ENCODE measurements at regions not wholly inside any gene's neighbourhood (a gene's known extent, or its start where the extent isn't known, plus 50 kb on each side); places are given as distances from the start of the nearest gene placed in this dataset.

- TF ChIP-seq CTCF (IDR thresholded peaks at IDR 0.05): no peak
- TF ChIP-seq POLR2A (IDR thresholded peaks at IDR 0.05): no peak
These were observed 675.5 kb downstream of the HTR1A start for GRCh38 chr5:63286724-63287123.
